ENCODE measurements at regions not wholly inside any gene's neighbourhood (a gene's known extent, or its start where the extent isn't known, plus 50 kb on each side); places are given as distances from the start of the nearest gene placed in this dataset.

DNA sequence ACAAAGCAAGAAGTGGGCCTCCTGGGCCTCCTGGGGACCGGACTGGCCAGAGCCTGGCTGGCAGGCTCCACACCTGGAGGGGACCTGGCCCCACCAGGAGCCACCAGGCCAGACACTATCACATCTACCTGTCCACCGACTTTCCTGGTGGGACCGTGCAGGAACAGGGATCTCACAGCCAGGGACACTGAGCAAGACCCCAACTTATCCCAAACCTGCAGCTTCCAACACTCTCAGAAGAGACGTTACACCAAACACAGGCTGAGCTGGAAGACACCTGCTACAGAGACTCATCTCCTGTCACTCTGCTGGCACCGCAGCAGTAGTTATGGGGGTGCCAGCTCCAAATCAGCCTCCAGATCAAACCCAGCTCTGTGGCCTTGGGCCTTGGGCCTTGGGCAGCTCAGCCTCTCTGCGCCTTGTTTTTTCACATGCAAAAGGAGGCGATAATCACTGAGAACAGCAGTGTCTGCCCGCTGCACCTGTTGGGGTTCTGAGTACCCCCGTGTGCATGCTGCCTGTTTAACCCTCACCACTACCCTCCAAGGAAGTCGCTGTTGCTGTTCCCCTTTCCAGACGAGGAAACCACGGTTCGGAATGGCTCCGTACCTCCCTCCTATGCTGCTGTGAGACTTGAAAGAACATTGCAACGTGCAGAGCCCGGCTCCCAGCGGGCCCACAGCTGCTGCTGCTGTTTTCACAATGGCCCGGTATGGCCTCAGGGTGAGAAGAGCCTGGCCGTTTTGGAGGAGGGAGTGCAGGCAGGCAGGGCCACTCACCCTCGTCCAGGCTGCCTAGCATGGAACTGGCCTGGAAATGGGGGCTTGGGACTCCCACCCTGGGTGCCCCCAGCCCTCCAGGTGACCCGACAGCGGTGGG is 69.6 kb downstream of the ADRA2C start:
- TF ChIP-seq EZH2phosphoT487 (IDR thresholded peaks at IDR 0.05; ENCODE audit: insufficient read depth, low read depth), result no peak
- no peak for TF ChIP-seq EZH2 (IDR thresholded peaks at IDR 0.05; ENCODE audit: insufficient read depth, poor library complexity, severe bottlenecking)

All from GM23248 (cell line).